ENCODE measurements at regions not wholly inside any gene's neighbourhood (a gene's known extent, or its start where the extent isn't known, plus 50 kb on each side); places are given as distances from the start of the nearest gene placed in this dataset.

GRCh38 chr3:6549296-6549695 lies 311.6 kb upstream of the GRM7 start:
- no peak for DNase-seq

GRCh38 chr3:6551165-6551564 lies 309.8 kb upstream of the GRM7 start:
- DNase-seq, result no peak

DNA sequence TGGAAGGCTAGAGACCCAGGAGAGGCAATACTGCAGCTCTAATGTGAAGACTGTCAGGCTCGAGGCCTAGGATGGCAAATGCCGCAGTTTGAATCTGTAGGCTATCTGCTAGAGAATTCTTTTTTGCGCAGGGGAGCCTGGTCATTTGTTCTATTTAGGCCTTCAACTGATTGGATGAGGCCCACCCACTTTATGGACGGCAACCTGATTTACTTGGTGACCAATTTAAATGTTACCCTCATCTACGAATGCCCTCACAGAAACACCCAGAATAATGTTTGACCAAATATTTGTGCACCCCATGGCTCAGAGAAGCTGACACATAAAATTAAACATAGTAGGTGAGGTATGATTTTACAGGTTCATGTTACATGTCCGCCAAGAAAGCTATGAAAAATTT lies 300.7 kb upstream of the GRM7 start:
- DNase-seq, result no peak

GRCh38 chr3:6567241-6567640 lies 293.7 kb upstream of the GRM7 start:
- DNase-seq, result no peak

GRCh38 chr3:6568999-6569493 lies 291.9 kb upstream of the GRM7 start:
- DNase-seq, result no peak

DNA sequence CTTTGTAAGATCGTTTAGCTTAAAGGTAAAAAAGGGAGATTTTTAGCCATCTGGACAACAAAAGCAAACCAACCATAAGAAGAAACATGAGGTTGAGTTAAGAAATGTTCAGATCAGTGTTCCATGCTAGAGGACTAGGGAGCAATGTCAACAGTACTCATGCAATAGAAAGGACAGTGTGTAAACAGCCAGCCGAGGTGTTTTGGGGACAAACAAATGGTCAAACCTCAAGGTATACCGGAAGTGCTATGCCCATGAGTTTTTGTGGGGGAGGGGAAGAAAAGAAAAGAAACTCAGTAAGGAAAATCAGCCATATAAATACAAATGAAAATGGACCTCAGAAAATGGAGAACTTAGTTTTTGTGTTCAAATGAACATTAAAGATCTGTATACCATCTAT lies 289.5 kb upstream of the GRM7 start:
- DNase-seq, result no peak

DNA sequence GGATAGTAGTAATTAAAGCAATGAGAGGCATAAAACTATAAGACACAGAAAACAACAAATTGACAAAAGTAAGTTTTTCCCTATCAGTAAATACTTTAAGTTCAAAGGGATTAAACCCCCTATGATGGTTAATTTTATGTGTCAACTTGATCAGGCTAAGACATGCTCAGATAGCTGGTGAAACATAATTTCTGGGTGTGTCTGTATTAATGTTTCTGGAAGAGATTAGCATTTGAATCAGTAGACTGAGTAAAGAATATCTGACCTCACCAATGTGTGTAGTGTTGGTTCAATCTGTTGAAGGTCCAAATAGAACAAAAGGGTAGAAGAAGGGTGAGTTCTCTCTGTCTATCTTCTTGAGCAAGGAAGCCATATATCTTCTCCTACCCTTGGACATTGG lies 283.3 kb upstream of the GRM7 start:
- no peak for DNase-seq

DNA sequence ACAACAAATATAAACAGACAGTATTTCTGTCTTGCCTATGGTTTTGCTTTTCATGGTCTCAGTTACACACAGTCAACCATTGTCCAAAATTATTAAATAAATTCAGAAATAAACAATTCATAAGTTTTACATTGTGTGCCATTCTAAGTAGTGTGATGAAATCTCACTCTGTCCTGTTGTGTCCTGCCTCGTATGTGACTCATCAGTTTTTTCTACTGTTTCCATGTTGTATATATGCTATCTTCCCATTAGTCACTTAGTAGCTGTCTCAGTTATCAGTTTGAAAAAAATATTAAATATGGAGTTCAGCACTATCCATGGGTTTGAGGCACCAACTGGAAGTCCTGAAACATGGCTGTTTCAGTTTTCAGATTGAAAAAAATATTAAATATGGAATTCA lies 282.4 kb upstream of the GRM7 start:
- DNase-seq, result no peak

- no peak for DNase-seq
Observed at GRCh38 chr3:6580808-6581207, 280.1 kb upstream of the GRM7 start.

- no peak for DNase-seq
Observed at GRCh38 chr3:6585360-6585759, 275.6 kb upstream of the GRM7 start.

DNA sequence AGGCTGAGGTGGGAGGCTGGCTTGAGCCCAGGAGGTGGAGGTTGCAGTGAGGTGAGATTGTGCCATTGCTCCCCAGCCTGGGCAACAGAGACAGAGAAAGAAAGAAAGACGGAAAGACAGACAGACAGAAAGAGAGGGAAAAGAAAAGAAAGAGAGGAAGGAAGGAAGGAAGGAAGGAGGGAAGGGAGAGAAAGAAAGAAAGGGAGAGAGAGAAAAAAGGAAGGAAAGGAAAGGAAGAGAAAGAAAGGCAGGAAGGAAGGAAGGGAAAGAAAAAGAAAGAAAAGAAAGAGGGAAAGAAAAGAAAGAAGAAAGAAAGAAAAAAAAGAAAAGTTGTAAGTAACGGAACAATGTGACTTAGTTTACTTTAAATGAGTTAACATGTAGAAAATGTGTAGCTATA lies 260.7 kb upstream of the GRM7 start:
- DNase-seq, result no peak

DNA sequence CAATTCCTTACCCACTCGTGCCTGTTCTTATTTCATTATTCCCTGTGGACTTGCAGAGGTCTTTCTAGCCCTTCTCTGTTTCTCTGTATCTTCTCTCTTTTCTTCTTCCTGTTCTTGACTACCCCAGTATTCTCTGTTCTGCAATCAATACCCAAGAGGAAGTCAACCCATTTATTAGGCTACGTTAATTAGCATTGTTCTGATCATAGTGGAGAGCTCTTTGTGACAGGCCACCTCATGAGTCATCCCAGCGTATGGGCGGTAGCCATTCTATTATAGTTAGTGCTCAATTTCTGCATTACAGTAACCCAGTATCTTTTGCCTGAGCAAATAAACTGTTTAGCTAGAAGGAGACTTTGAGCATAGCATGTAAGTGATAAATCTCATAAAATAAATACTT lies 259.5 kb upstream of the GRM7 start:
- no peak for DNase-seq

DNA sequence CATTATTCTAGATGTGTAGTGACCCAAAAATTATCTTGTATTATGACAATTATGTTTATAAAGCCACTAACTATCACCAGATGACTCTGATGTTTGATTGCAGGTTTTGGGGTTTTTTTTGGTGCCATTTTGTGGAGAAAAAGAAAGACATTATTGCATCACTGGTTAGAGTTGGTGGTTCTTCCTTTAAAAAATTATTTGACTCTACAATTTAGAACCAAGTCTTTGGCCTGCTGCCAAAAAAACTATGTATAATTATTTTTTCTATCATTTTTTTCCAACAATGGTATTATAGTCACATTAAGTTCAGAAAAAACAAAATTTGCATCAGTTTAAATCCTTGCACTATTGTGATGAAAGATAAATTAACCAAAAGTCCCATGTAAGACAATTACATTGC lies 258.6 kb upstream of the GRM7 start:
- no peak for DNase-seq

DNA sequence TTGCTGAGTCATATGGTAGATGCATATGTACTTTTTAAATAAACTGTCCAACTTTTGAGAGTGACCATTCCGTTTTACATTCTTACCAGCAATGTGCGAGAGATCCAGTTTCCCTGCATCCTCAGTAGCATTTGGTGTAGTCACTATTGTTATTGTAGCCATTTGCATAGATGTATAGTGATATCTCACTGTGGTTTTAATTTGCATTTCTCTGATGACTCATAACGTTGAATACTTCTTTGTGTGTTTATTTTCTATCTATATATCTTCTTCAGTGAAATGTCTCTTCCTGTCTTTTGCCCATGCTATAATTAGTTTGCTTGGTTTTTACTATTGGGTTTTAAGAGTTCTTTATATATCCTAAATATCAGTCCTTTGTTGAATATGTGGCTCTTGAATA lies 255.7 kb upstream of the GRM7 start:
- DNase-seq, result no peak

- no peak for DNase-seq
Observed at GRCh38 chr3:6608843-6609242, 252.1 kb upstream of the GRM7 start.

DNA sequence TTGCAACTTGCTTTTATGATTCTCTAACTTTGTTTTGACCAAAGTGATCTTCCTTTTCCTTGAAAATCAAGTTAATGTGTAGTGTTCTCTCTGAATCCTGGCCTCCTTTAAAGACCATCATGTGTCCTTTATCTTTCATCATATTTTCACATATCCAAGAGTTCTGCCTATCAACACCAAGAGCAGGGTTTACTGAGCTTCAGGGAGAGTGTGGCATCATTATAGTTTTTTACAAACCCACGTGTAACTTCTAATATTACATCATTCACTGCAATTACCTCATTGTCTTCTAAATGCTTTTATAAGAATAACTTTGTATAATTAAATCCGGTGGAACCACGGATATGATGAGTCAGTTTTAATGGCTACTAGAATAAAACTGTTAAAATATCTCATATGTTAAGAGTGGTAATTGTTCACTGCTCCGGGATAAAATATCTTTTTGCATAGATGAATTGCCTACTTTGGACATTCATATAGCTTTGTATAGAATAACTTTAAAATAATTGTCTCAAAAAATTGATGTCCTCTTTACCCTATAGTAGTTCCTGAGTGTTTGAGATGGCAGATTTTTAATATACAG lies 248.8 kb upstream of the GRM7 start:
- no peak for DNase-seq

DNA sequence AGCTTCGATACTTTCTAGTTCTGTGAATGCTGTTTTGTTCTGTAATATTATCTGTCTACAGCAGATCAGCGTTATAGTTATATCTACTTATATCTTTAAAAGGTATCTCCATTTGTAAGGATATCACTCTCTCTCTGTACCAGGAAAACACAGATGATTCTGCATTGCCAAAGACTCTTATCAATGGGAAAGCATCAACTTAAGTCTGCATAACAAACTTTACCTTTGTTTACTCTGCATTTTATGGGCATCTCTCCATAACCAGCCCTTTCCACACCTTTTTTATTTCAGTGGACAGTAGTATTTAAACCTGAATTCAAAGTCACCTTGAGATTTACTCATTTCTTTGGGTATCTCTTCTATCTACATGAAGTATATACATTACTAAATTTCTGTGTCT lies 238.7 kb upstream of the GRM7 start:
- no peak for DNase-seq

DNA sequence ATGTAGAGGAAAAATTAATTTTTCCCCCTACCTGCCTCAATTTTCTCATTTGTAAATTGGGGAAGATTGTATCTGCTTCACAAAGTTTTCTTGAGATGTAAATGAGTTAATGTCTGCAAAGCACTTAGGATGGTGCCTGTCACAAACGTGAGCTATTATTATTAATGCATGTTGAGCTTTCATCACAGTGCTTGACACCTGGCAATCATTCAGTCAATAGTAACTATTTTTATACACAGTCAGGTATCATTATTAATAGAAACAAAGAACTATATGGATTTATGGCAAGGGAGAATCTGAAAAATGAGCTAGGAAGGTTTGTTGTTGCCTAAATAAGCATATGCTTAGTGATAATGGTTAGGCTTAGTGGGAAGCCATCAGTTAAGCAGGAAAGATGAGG lies 238.2 kb upstream of the GRM7 start:
- DNase-seq, result no peak

DNA sequence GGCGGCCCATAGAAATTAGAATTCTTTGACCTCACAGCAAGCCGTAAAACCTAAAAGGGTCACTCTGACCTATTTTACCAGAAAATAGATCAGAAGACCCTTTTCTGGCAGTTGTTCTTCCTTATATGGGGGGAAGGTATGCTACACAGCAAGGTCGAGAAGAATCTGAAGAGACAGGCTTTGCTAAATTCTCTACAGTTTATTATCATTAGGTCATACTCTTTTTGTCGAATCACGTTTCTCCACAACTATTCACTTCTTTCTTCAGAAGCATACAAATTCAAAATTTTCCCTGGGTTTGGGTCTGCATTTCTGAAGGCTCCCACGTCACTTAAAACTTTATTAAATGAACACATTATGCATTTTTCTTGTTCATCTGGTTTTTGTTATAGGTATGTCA lies 229.5 kb upstream of the GRM7 start:
- DNase-seq, result no peak

DNA sequence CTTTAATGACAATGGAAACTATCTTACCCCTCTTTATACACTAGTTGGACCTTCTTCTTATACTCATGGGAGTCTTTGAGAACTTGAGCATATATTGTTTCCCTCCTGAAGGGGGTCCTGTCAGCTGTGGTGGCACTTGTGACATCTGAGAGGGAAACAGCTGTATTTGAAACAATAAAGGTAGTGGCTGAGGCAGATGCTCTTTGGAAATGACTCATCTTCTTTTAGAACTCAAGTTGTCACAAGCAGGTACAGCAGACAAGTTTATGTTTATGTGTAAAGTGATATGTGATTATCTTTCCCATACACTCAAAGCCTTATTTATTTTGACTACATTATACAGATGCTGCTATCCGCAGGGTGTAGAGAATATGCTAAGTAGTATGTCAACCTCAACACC lies 220.0 kb upstream of the GRM7 start:
- DNase-seq, result no peak

- no peak for DNase-seq
Observed at GRCh38 chr3:6644070-6644929, 216.6 kb upstream of the GRM7 start.

DNA sequence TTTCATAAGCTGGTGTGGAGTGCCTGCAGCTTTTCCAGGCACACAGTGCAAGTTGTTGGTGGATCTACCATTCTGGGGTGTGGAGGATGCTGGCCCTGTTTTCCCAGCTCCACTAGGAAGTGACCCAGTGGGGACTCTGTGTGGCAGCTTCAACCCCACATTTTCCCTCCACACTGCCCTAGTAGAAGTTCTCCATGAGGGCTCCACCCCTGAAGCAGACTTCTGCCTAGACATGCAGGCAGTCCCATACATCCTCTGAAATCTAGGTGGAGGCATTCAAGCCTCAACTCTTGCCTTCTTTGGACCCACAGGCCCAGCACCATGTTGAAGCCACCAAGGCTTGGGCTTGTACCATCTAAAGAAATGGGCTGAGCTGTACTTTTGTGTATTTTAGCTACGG lies 206.2 kb upstream of the GRM7 start:
- DNase-seq, result no peak

- no peak for DNase-seq
Observed at GRCh38 chr3:6655275-6655674, 205.6 kb upstream of the GRM7 start.

All from anterior cingulate cortex (tissue), 58 donors.